ENCODE measurements at regions not wholly inside any gene's neighbourhood (a gene's known extent, or its start where the extent isn't known, plus 50 kb on each side); places are given as distances from the start of the nearest gene placed in this dataset.
A peak's percentile ranks its signal among the peaks of the same experiment; 100 is the strongest.

DNA sequence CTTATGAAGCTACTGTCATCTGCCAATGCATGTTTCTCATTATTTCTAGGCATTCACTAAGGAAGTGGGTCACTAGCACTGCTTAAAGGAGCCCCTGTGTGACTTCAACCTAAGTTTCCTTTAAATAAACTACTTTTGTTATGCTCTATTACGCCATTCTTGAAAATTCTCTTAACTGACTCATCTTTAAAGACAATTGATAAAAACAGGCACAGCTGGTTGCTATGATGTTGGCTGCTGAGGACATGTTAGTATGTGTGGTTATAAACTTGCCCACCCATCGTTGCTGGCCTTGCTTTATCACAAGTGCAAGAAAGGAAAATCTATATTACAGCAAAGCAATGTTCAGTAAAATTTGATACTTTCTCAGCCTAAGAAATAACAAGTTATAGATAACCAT, 75.8 kb upstream of the CNTNAP4 start:
- no peak overlapping the region for H3K4me3 ChIP-seq (replicated peaks in 1 of 2; ENCODE audit: low read depth in 2 of 2, low read length in 2 of 2)
- peak in 1 of 2 donors; percentile 0 for DNase-seq (ENCODE audit: low read depth in 2 of 2)
- TF ChIP-seq CTCF (IDR thresholded peaks at IDR 0.05; ENCODE audit: low read depth, low read length) = no peak

GRCh38 chr16:76204249-76204648, 73.0 kb upstream of the CNTNAP4 start:
- no peak for DNase-seq (ENCODE audit: low read depth in 2 of 2)
- no peak overlapping the region for H3K4me3 ChIP-seq (replicated peaks in 1 of 2; ENCODE audit: low read depth in 2 of 2, low read length in 2 of 2)
- no peak for TF ChIP-seq CTCF (IDR thresholded peaks at IDR 0.05; ENCODE audit: low read depth, low read length)

DNA sequence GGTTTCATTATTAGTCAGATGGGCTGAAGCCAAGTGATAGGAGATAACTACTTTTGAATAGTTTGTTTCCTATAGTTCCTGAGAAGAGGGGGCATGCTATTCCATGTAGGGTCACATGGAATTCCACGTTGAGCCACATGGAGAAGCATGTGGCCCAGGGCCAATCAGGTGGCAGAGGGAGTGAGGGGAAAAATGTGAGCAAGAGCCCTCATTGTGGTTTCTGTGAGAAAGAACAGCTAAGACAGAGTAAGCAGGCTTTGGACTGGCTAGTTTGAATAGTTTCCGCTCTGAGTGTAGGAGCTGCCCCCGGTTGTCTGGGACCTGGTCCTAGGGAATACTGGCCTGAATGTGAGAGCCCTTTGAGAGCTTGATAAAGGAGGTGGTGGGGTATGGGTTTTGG, 69.9 kb upstream of the CNTNAP4 start:
- no peak for TF ChIP-seq CTCF (IDR thresholded peaks at IDR 0.05; ENCODE audit: low read depth, low read length)
- no peak overlapping the region for H3K4me3 ChIP-seq (replicated peaks in 1 of 2; ENCODE audit: low read depth in 2 of 2, low read length in 2 of 2)
- DNase-seq (ENCODE audit: low read depth in 2 of 2) = no peak

DNA sequence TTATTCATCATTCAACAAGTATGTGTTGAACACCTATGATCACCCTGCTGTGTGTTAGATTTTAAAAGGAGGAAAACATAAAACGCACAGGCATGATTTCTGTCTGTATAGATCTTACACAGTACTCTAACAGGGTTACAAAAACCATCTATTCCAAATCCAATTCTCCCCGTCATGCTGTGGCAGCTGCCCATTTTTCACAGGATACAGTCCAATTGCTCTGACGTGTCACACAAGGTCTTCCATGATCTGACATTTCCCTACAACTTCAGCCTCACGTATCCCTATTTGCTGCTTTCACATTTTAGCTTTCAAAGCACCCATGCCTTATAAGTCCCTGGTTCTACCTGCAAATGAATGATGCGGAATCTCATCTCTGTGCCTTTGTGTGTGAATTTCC, 67.0 kb upstream of the CNTNAP4 start:
- no peak overlapping the region for H3K4me3 ChIP-seq (replicated peaks in 1 of 2; ENCODE audit: low read depth in 2 of 2, low read length in 2 of 2)
- DNase-seq (ENCODE audit: low read depth in 2 of 2) = no peak
- TF ChIP-seq CTCF (IDR thresholded peaks at IDR 0.05; ENCODE audit: low read depth, low read length) = no peak

GRCh38 chr16:76213860-76214259, 63.3 kb upstream of the CNTNAP4 start:
- DNase-seq (ENCODE audit: low read depth in 2 of 2) = no peak
- no peak for TF ChIP-seq CTCF (IDR thresholded peaks at IDR 0.05; ENCODE audit: low read depth, low read length)

DNA sequence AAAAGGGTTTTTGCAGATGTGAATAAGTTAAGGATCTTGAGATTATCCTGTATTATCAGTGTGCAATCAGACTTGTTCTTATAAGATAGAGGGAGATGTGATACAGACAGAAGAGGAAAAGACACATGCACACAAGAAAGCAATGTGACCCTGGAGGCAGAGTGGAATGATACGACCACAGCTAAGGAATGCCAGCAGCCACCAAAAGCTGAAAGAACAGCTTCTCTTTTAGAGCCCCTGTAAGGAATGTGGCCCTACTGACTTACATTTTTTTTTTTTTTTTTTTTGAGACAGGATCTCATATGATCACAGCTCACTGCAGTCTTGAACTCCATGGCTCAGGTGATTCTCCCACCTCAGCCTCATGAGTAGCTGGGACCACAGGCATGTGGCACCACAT, 62.3 kb upstream of the CNTNAP4 start:
- no peak for DNase-seq (ENCODE audit: low read depth in 2 of 2)
- no peak for TF ChIP-seq CTCF (IDR thresholded peaks at IDR 0.05; ENCODE audit: low read depth, low read length)
- H3K4me3 ChIP-seq (replicated peaks in 1 of 2; ENCODE audit: low read depth in 2 of 2, low read length in 2 of 2) = no peak overlapping the region

More at GRCh38 chr16:76213860-76214259, 63.3 kb upstream of the CNTNAP4 start:
- no peak overlapping the region for H3K4me3 ChIP-seq (replicated peaks in 1 of 2; ENCODE audit: low read depth in 2 of 2, low read length in 2 of 2)

DNA sequence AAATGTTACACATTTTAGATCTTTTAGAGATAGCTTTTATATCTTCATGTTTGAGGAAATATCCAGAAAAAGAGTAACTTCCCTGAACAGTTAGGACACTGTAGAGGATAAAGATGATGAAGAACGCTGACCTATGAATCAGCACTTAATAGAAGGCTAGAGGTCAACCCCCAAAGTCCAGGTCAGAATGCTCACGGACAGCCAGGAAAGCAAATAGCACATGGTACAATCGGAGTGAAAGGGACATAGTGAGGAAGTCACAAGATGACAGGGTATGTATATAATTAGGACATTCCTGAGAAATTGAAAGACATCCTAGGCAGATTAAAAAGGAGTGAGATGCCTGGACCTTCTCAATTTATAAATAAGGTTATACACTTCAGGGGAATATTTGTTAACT, 55.1 kb upstream of the CNTNAP4 start:
- no peak overlapping the region for H3K4me3 ChIP-seq (replicated peaks in 1 of 2; ENCODE audit: low read depth in 2 of 2, low read length in 2 of 2)
- no peak for DNase-seq (ENCODE audit: low read depth in 2 of 2)
- TF ChIP-seq CTCF (IDR thresholded peaks at IDR 0.05; ENCODE audit: low read depth, low read length) = no peak
